A549 (cell line): ENCODE measurements at regions not wholly inside any gene's neighbourhood (a gene's known extent, or its start where the extent isn't known, plus 50 kb on each side); places are given as distances from the start of the nearest gene placed in this dataset.

Experiments
- ATAC-seq, 2 experiments: fragments of 200-7000 bp in 1 of 2; fragments of >200 bp in 1 of 2; cut with Nextera tagmentation in 1 of 2; cut with Tn5 transposase in 1 of 2; 3 replicates each; pipeline versions ENCODE4 v1.8.0 to v1.9.1; 2018 to 2020; ENCODE audit warnings: mild to moderate bottlenecking in 1 of 2, moderate library complexity in 1 of 2
- CTCF ChIA-PET: fragments of 300-600 bp; sonication (Branson Sonifier 250); formaldehyde crosslinking; extraction: SDS; loops from one replicate; lab custom pipeline; 2021; ENCODE audit warnings: antibody characterized with exemption, inconsistent platforms; lab: Yijun Ruan, JAX
- POLR2A ChIA-PET: fragments of 350-600 bp; formaldehyde crosslinking; extraction: SDS; loops from one replicate; lab custom pipeline; 2021; ENCODE audit warnings: antibody characterized with exemption, inconsistent platforms; lab: Yijun Ruan, JAX
- DNase-seq, 2 experiments: peaks; one replicate each; pipeline versions ENCODE4 v3.0.0 to v3.0.0-alpha.2; 2011 to 2016; ENCODE audit warnings: low read depth in 1 of 2, low spot score in 1 of 2
- FAIRE-seq: peaks from 2 replicates; lab custom pipeline; 2011; peaks lifted over from hg19 to GRCh38; lab: Jason Lieb, UNC
- H3K27ac ChIP-seq, 2 experiments: fragments of >200 bp; sonication (Bioruptor Twin); formaldehyde crosslinking; 3 replicates each; pipeline ENCODE4 v1.5.1; 2016 to 2017
- H3K4me1 ChIP-seq: fragments of >200 bp; sonication (Bioruptor Twin); formaldehyde crosslinking; 3 replicates; pipeline ENCODE4 v1.6.1; 2016
- H3K4me2 ChIP-seq: fragments of >200 bp; sonication (Bioruptor Twin); formaldehyde crosslinking; 3 replicates; pipeline ENCODE4 v1.6.1; 2016
- H3K4me3 ChIP-seq: fragments of >200 bp; sonication (Bioruptor Twin); formaldehyde crosslinking; 3 replicates; pipeline ENCODE4 v1.5.1; 2016
- H3K9me3 ChIP-seq: fragments of >200 bp; sonication (Bioruptor Twin); formaldehyde crosslinking; 3 replicates; pipeline ENCODE4 v1.6.1; 2016
- CEBPB ChIP-seq, 2 experiments: fragments of >200 bp in 1 of 2; sonication (Bioruptor Twin) in 1 of 2; formaldehyde crosslinking in 1 of 2; IDR thresholded peaks; 2 replicates each; pipeline ENCODE4 v1.6.1; 2012 to 2016
- ESRRA ChIP-seq: fragments of 150-350 bp; IDR thresholded peaks from 2 replicates; pipeline ENCODE4 v1.6.1; 2014; ENCODE audit warnings: mild to moderate bottlenecking, low read length, borderline replicate concordance
- FOSL2 ChIP-seq, 2 experiments: fragments of 450-650 bp in 1 of 2; fragments of >200 bp in 1 of 2; sonication (Bioruptor Twin) in 1 of 2; formaldehyde crosslinking; IDR thresholded peaks; 2 replicates each; pipeline versions ENCODE4 v1.5.0 to v1.6.1; 2016 to 2020; ENCODE audit warnings: mild to moderate bottlenecking in 1 of 2, moderate library complexity in 1 of 2
- FOXS1 ChIP-seq: fragments of 250-450 bp; sonication (Bioruptor Pico); IDR thresholded peaks from 2 replicates; pipeline ENCODE4 v1.5.0; 2020; ENCODE audit warnings: mild to moderate bottlenecking, moderate library complexity
- GATA3 ChIP-seq: IDR thresholded peaks from 2 replicates; pipeline ENCODE4 v1.6.1; 2012; ENCODE audit warnings: borderline replicate concordance
- KDM5A ChIP-seq: fragments of 200-600 bp; sonication (generic); IDR thresholded peaks from 2 replicates; pipeline ENCODE4 v1.6.1; 2016; ENCODE audit warnings: antibody characterized with exemption, mild to moderate bottlenecking
- NFE2L2 ChIP-seq: fragments of 150-350 bp; conservative IDR thresholded peaks from 2 replicates; pipeline ENCODE4 v1.6.1; 2014; ENCODE audit warnings: low read length
- NPAS2 ChIP-seq: fragments of 250-450 bp; sonication (Bioruptor Pico); IDR thresholded peaks from 2 replicates; pipeline ENCODE4 v1.8.0; 2022; ENCODE audit warnings: mild to moderate bottlenecking, moderate library complexity, borderline replicate concordance
- PHF8 ChIP-seq: fragments of 200-600 bp; sonication (generic); IDR thresholded peaks from 2 replicates; pipeline ENCODE4 v1.6.1; 2016; ENCODE audit warnings: low read depth, mild to moderate bottlenecking, antibody characterized with exemption, moderate library complexity, borderline replicate concordance
- RAD21 ChIP-seq, 2 experiments: fragments of >200 bp in 1 of 2; sonication (Bioruptor Twin) in 1 of 2; formaldehyde crosslinking in 1 of 2; IDR thresholded peaks in 1 of 2; conservative IDR thresholded peaks in 1 of 2; 2 replicates in 1 of 2; 3 replicates in 1 of 2; pipeline ENCODE4 v1.6.1; 2012 to 2018; ENCODE audit warnings: inconsistent platforms in 1 of 2
- RARB ChIP-seq: fragments of 250-450 bp; sonication (Bioruptor Pico); IDR thresholded peaks from 2 replicates; pipeline ENCODE4 v1.8.0; 2021; ENCODE audit warnings: mild to moderate bottlenecking, moderate library complexity
- RCOR1 ChIP-seq: fragments of 150-350 bp; IDR thresholded peaks from 2 replicates; pipeline ENCODE4 v1.6.1; 2014; ENCODE audit warnings: antibody characterized with exemption, low read length, low read depth
- WGBS: methylation state at CpG from one replicate; pipeline ENCODE4 v1.1.6; 2017; ENCODE audit errors: missing lambda C conversion rate; 5-methylcytosine and 5-hydroxymethylcytosine counted together
- TF ChIP-seq, protein P1 (sequence below): fragments of 200-600 bp; sonication (generic); IDR thresholded peaks from 2 replicates; pipeline ENCODE4 v1.6.1; 2016; ENCODE audit warnings: antibody characterized with exemption, mild to moderate bottlenecking, moderate library complexity
- TF ChIP-seq, protein P2 (sequence below): fragments of 250-450 bp; sonication (Bioruptor Pico); IDR thresholded peaks from 2 replicates; pipeline ENCODE4 v1.5.0; 2021; ENCODE audit warnings: mild to moderate bottlenecking, moderate library complexity, borderline replicate concordance
- TF ChIP-seq, protein P3 (sequence below): IDR thresholded peaks from 2 replicates; pipeline ENCODE4 v1.6.1; 2012
- TF ChIP-seq, protein P4 (sequence below): fragments of >200 bp; sonication (Bioruptor Twin); formaldehyde crosslinking; IDR thresholded peaks from 3 replicates; pipeline ENCODE4 v1.5.1; 2016

DNA sequence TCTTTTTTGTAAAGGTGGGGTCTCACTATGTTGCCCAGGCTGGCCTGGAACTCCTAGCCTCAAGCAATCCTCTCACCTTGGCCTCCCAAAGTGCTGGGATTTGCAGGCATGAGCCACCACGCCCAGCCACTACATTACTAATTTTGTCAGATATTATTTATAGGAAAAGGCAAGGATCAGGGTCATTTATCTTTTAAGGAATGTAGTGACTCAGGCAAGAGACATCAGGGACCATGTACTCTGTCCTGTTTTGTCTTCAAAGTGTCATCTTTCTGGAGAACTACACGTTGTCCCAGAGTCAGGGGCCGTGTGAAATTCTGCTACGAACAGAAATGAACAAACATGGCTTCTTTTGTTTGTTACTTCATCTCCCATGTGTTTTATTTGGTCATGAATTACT lies 105.3 kb downstream of the NPTX2 start (continued):
- TF ChIP-seq, protein P1, sequence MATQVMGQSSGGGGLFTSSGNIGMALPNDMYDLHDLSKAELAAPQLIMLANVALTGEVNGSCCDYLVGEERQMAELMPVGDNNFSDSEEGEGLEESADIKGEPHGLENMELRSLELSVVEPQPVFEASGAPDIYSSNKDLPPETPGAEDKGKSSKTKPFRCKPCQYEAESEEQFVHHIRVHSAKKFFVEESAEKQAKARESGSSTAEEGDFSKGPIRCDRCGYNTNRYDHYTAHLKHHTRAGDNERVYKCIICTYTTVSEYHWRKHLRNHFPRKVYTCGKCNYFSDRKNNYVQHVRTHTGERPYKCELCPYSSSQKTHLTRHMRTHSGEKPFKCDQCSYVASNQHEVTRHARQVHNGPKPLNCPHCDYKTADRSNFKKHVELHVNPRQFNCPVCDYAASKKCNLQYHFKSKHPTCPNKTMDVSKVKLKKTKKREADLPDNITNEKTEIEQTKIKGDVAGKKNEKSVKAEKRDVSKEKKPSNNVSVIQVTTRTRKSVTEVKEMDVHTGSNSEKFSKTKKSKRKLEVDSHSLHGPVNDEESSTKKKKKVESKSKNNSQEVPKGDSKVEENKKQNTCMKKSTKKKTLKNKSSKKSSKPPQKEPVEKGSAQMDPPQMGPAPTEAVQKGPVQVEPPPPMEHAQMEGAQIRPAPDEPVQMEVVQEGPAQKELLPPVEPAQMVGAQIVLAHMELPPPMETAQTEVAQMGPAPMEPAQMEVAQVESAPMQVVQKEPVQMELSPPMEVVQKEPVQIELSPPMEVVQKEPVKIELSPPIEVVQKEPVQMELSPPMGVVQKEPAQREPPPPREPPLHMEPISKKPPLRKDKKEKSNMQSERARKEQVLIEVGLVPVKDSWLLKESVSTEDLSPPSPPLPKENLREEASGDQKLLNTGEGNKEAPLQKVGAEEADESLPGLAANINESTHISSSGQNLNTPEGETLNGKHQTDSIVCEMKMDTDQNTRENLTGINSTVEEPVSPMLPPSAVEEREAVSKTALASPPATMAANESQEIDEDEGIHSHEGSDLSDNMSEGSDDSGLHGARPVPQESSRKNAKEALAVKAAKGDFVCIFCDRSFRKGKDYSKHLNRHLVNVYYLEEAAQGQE, result no peak

DNA sequence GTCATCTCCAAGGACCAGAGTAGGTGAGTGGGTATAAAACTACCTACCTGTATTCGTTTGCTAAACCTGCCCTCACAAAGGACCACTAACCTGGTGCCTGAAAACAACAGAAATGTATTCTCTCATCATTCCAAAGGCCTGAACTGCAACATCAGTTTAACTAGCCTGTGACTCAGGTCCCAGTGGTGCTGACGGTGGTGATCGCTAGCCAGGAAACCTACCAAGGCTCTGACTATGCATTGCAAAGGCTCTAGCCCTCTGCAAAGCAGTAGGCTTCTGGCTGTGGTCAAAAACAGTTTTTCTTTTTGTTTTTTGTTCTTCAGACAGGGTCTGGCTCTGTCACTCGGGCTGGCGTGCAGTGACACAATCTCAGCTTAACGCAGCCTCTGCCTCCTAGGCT lies 107.5 kb downstream of the NPTX2 start:
- Histone ChIP-seq H3K4me1 (peaks cover 4% of the 10 kb centered on the region; the same call in 1 of the 3 replicates), H3K4me3 (no peak overlapping the region), H3K9me3 (no peaks in the 10 kb centered on the region), H3K4me2 (no peak overlapping the region), H3K27ac (no peak overlapping the region)
- DNase-seq, result no peak
- 0 out of 6 replicates have a peak, but pooled peaks of 1 of the 2 experiments have one; percentile 45 for ATAC-seq
- POLR2A ChIA-PET, result no interaction called here
- CTCF ChIA-PET, result interaction anchor here (1.3 to 1.5 kb wide), 2 partner anchors 18 to 21 kb away, joined by 3 to 4 read pairs; no protein-coding TSS in a partner anchor
- TF ChIP-seq GATA3 (no peak), RARB (CRISPR knock-in tag) (no peak), ESRRA (no peak), PHF8 (no peak), RCOR1 (no peak), FOXS1 (CRISPR knock-in tag) (no peak), RAD21 (conservative IDR thresholded peaks at IDR 0.05 in 1 of 2, IDR thresholded peaks at IDR 0.05 in 1 of 2) (no peak), KDM5A (no peak)
- TF ChIP-seq, protein P2, sequence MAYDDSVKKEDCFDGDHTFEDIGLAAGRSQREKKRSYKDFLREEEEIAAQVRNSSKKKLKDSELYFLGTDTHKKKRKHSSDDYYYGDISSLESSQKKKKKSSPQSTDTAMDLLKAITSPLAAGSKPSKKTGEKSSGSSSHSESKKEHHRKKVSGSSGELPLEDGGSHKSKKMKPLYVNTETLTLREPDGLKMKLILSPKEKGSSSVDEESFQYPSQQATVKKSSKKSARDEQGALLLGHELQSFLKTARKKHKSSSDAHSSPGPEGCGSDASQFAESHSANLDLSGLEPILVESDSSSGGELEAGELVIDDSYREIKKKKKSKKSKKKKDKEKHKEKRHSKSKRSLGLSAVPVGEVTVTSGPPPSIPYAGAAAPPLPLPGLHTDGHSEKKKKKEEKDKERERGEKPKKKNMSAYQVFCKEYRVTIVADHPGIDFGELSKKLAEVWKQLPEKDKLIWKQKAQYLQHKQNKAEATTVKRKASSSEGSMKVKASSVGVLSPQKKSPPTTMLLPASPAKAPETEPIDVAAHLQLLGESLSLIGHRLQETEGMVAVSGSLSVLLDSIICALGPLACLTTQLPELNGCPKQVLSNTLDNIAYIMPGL (CRISPR knock-in tag), result no peak
- TF ChIP-seq, protein P3, sequence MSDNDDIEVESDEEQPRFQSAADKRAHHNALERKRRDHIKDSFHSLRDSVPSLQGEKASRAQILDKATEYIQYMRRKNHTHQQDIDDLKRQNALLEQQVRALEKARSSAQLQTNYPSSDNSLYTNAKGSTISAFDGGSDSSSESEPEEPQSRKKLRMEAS, result no peak
- no peak for FAIRE-seq
- WGBS, result 54% methylated on average over 6 of the region's 6 CpGs

DNA sequence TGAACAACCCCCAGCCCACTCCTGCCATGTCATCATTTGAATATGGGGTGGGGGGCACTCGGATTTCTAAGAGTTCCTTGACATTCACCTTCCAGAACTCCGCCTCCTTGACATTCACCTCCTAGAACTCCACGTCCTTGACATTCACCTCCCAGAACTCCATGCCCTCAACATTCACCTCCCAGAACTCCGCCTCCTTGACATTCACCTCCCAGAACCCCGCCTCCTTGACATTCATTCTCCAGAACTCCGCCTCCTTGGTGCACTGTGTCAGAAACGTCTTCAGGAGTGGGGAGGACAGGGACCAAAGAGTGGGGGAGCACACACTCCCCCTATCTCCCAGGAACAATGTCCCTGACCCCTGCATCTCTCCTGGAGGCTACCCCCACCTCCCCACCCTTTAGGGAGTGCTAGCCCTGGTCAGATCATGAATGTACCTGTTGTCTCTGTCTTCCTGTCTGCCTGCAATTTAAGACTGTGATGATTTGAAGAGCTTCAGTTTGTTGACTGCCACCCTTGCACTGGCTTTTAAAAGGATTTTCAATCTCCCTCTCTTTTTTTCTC lies 110.1 kb downstream of the NPTX2 start:
- H3K4me2 ChIP-seq, result no peak overlapping the region
- CTCF ChIA-PET, result interaction anchor here (0.6 kb wide), 1 partner anchor 98 kb away, joined by 4 read pairs; no protein-coding TSS in a partner anchor
- no peak overlapping the region for H3K4me3 ChIP-seq
- peaks cover 4% of the 10 kb centered on the region; the same call in 1 of the 3 replicates for H3K4me1 ChIP-seq
- no peak for FAIRE-seq
- 0 out of 6 replicates have a peak, but pooled peaks of 1 of the 2 experiments have one; percentile 35 for ATAC-seq
- WGBS, result 44% methylated on average over 7 of the region's 7 CpGs
- no peak for DNase-seq
- TF ChIP-seq CEBPB (IDR thresholded peaks at IDR 0.05) (no peak), FOSL2 (IDR thresholded peaks at IDR 0.05) (no peak), FOSL2 (CRISPR knock-in tag; IDR thresholded peaks at IDR 0.05) (no peak), NFE2L2 (no peak), NPAS2 (no peak), ESRRA (no peak)
- TF ChIP-seq, protein P4, sequence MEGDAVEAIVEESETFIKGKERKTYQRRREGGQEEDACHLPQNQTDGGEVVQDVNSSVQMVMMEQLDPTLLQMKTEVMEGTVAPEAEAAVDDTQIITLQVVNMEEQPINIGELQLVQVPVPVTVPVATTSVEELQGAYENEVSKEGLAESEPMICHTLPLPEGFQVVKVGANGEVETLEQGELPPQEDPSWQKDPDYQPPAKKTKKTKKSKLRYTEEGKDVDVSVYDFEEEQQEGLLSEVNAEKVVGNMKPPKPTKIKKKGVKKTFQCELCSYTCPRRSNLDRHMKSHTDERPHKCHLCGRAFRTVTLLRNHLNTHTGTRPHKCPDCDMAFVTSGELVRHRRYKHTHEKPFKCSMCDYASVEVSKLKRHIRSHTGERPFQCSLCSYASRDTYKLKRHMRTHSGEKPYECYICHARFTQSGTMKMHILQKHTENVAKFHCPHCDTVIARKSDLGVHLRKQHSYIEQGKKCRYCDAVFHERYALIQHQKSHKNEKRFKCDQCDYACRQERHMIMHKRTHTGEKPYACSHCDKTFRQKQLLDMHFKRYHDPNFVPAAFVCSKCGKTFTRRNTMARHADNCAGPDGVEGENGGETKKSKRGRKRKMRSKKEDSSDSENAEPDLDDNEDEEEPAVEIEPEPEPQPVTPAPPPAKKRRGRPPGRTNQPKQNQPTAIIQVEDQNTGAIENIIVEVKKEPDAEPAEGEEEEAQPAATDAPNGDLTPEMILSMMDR, result no peak
- TF ChIP-seq, all 56 proteins: peak for 0
- POLR2A ChIA-PET, result no interaction called here
- Histone ChIP-seq H3K27ac (no peak overlapping the region), H3K9me3 (no peaks in the 10 kb centered on the region)
